ENCODE measurements at regions not wholly inside any gene's neighbourhood (a gene's known extent, or its start where the extent isn't known, plus 50 kb on each side); places are given as distances from the start of the nearest gene placed in this dataset.

GRCh38 chr3:156615592-156616173, 58.7 kb upstream of the TIPARP start:
- TF ChIP-seq ZFP30 (CRISPR knock-in tag; IDR thresholded peaks at IDR 0.05) = no peak
- no peak for TF ChIP-seq PATZ1 (CRISPR knock-in tag; IDR thresholded peaks at IDR 0.05; ENCODE audit: borderline replicate concordance)
- peak; percentile 61 for TF ChIP-seq ISL1 (CRISPR knock-in tag; IDR thresholded peaks at IDR 0.05)
- TF ChIP-seq ZNF565 (CRISPR knock-in tag; conservative IDR thresholded peaks at IDR 0.05; ENCODE audit: low read depth) = no peak
- TF ChIP-seq CSDC2 (CRISPR knock-in tag; IDR thresholded peaks at IDR 0.05) = no peak
- no peak for TF ChIP-seq CSRNP3 (CRISPR knock-in tag; IDR thresholded peaks at IDR 0.05)
- no peak for TF ChIP-seq RARB (CRISPR knock-in tag; IDR thresholded peaks at IDR 0.05)
- TF ChIP-seq GLIS3 (CRISPR knock-in tag; IDR thresholded peaks at IDR 0.05) = no peak
- no peak for TF ChIP-seq CREB5 (CRISPR knock-in tag; IDR thresholded peaks at IDR 0.05; ENCODE audit: low read depth)
- TF ChIP-seq ZNF70 (CRISPR knock-in tag; IDR thresholded peaks at IDR 0.05) = no peak
- TF ChIP-seq ZC3H10 (CRISPR knock-in tag; IDR thresholded peaks at IDR 0.05) = no peak
- no peak for TF ChIP-seq SNAI2 (CRISPR knock-in tag; IDR thresholded peaks at IDR 0.05)
- no peak for TF ChIP-seq OSR1 (CRISPR knock-in tag; IDR thresholded peaks at IDR 0.05)
- TF ChIP-seq ARNTL (CRISPR knock-in tag; IDR thresholded peaks at IDR 0.05; ENCODE audit: borderline replicate concordance, low read depth) = no peak
